H1 (cell line): ENCODE measurements at regions not wholly inside any gene's neighbourhood (a gene's known extent, or its start where the extent isn't known, plus 50 kb on each side); places are given as distances from the start of the nearest gene placed in this dataset.

Experiments used
- ASH2L ChIP-seq: fragments of 200-600, 300-600 bp; sonication (generic); IDR thresholded peaks from one replicate; pipeline ENCODE4 v1.7.1; 2017; ENCODE audit warnings: low read length
- ATF2 ChIP-seq: IDR thresholded peaks from 2 replicates; pipeline ENCODE4 v1.6.1; 2012; ENCODE audit warnings: low read length, inconsistent platforms
- BCL11A ChIP-seq, 2 experiments: IDR thresholded peaks; one replicate each; pipeline ENCODE4 v1.6.1; 2011; ENCODE audit warnings: low read depth in 2 of 2, low read length in 2 of 2, mild to moderate bottlenecking in 2 of 2
- BRCA1 ChIP-seq: IDR thresholded peaks from 2 replicates; pipeline ENCODE4 v1.6.1; 2012; ENCODE audit warnings: low read depth, low read length, improper control_type of control experiment
- CBX5 ChIP-seq: fragments of 300-800, 300-1000 bp; sonication (generic); IDR thresholded peaks from 2 replicates; pipeline ENCODE4 v1.7.1; 2016; ENCODE audit warnings: antibody characterized with exemption, low read length, low read depth
- CHD2 ChIP-seq: IDR thresholded peaks from 2 replicates; pipeline ENCODE4 v1.6.1; 2012; ENCODE audit warnings: low read length, improper control_type of control experiment
- CTBP2 ChIP-seq: IDR thresholded peaks from 2 replicates; pipeline ENCODE4 v1.7.0; 2011; ENCODE audit warnings: borderline replicate concordance, mild to moderate bottlenecking, moderate library complexity, mixed read lengths, low read length; ENCODE audit not compliant: insufficient read depth, insufficient read length
- E2F6 ChIP-seq: IDR thresholded peaks from 2 replicates; pipeline ENCODE4 v1.6.1; 2012; ENCODE audit warnings: inconsistent platforms
- FOSL1 ChIP-seq: IDR thresholded peaks from 2 replicates; pipeline ENCODE4 v1.6.1; 2011; ENCODE audit warnings: mild to moderate bottlenecking, low read depth, low read length, moderate library complexity; ENCODE audit not compliant: insufficient read depth
- GTF2F1 ChIP-seq: IDR thresholded peaks from 2 replicates; pipeline ENCODE4 v1.6.1; 2012; ENCODE audit warnings: low read depth, low read length, improper control_type of control experiment, borderline replicate concordance
- HDAC2 ChIP-seq, 2 experiments: fragments of 300-600 bp in 1 of 2; sonication (generic) in 1 of 2; IDR thresholded peaks; 2 replicates each; pipeline ENCODE4 v1.6.1; 2011 to 2012; ENCODE audit warnings: low read depth in 2 of 2, low read length in 2 of 2, mild to moderate bottlenecking in 2 of 2, moderate library complexity in 2 of 2, borderline replicate concordance in 1 of 2, inconsistent platforms in 1 of 2
- JUN ChIP-seq: IDR thresholded peaks from 2 replicates; pipeline ENCODE4 v1.6.1; 2011; ENCODE audit warnings: low read depth, mild to moderate bottlenecking, improper control_type of control experiment, low read length
- JUND ChIP-seq: IDR thresholded peaks from 2 replicates; pipeline ENCODE4 v1.6.1; 2011; ENCODE audit warnings: mild to moderate bottlenecking, improper control_type of control experiment, low read length
- KDM1A ChIP-seq: fragments of 200-600, 300-600 bp; sonication (generic); IDR thresholded peaks from 2 replicates; pipeline ENCODE4 v1.7.1; 2016; ENCODE audit warnings: mild to moderate bottlenecking, low read length, borderline replicate concordance
- NRF1 ChIP-seq: IDR thresholded peaks from 2 replicates; pipeline ENCODE4 v1.6.1; 2011; ENCODE audit warnings: mild to moderate bottlenecking, low read depth, low read length, improper control_type of control experiment
- POLR2A ChIP-seq, 2 experiments: IDR thresholded peaks; 1 replicate in 1 of 2; 2 replicates in 1 of 2; pipeline ENCODE4 v1.6.1; 2011; ENCODE audit warnings: low read depth in 2 of 2, low read length in 2 of 2, mild to moderate bottlenecking in 2 of 2; ENCODE audit errors: control extremely low read depth in 1 of 2
- RNF2 ChIP-seq: fragments of 200-900, 300-1000 bp; sonication (generic); IDR thresholded peaks from 2 replicates; pipeline ENCODE4 v1.7.1; 2016; ENCODE audit warnings: borderline replicate concordance, low read depth, mild to moderate bottlenecking, antibody characterized with exemption, low read length; ENCODE audit not compliant: poor library complexity, severe bottlenecking; ENCODE audit errors: missing control alignments
- SP4 ChIP-seq: IDR thresholded peaks from 2 replicates; pipeline ENCODE4 v1.6.1; 2012; ENCODE audit warnings: low read length, inconsistent platforms
- TAF1 ChIP-seq: IDR thresholded peaks from 2 replicates; pipeline ENCODE4 v1.6.1; 2011; ENCODE audit warnings: mild to moderate bottlenecking, low read depth, low read length
- TAF7 ChIP-seq: optimal IDR thresholded peaks from 2 replicates; pipeline ENCODE3; 2011; ENCODE audit warnings: low read depth, mild to moderate bottlenecking, inconsistent platforms, low read length, moderate library complexity, borderline replicate concordance
- USF2 ChIP-seq: IDR thresholded peaks from 2 replicates; pipeline ENCODE4 v1.6.1; 2011; ENCODE audit warnings: low read length, improper control_type of control experiment

- TF ChIP-seq RNF2 (no peak), USF2 (no peak), JUN (no peak), BRCA1 (no peak), POLR2A (IDR thresholded peaks at IDR 0.05; ENCODE audit: control extremely low read depth in 1 of 2, low read depth in 2 of 2, low read length in 2 of 2) (no peak), BCL11A (IDR thresholded peaks at IDR 0.05; ENCODE audit: low read depth in 2 of 2, low read length in 2 of 2) (peak; percentile 80 to 84), FOSL1 (no peak), JUND (no peak), E2F6 (no peak), SP4 (no peak), TAF7 (no peak), KDM1A (no peak), ASH2L (no peak), CHD2 (peak; percentile 62; the same call in 1 of the 2 replicates), CTBP2 (peak; percentile 92), TAF1 (no peak), CBX5 (no peak), HDAC2 (IDR thresholded peaks at IDR 0.05; ENCODE audit: borderline replicate concordance in 1 of 2, low read depth in 2 of 2, low read length in 2 of 2) (0 out of 4 replicates have a peak, but pooled peaks have one; percentile 36 to 65), NRF1 (no peak), GTF2F1 (no peak), ATF2 (no peak)
Measured at GRCh38 chr14:83706231-83706954, 1823.6 kb upstream of the FLRT2 start (continued).
